OCI-LY7 (cell line): ENCODE measurements at regions not wholly inside any gene's neighbourhood (a gene's known extent, or its start where the extent isn't known, plus 50 kb on each side); places are given as distances from the start of the nearest gene placed in this dataset.

Experiments used
- BruUV-seq: library from RNA; stranded (reverse); fragments of 400-500 nt; replicated peaks from 2 replicates; lab custom pipeline; 2021; lab: Mats Ljungman, UMichigan
- CTCF ChIA-PET: fragments of 300-600 bp; sonication (Branson Sonifier 250); formaldehyde crosslinking; loops from one replicate; lab custom pipeline; 2022; ENCODE audit warnings: antibody characterized with exemption; ENCODE audit not compliant: unreplicated experiment; lab: Charles Lee
- POLR2A ChIA-PET: fragments of 300-600 bp; sonication (Branson Sonifier 250); formaldehyde crosslinking; loops from one replicate; lab custom pipeline; 2022; ENCODE audit warnings: antibody characterized with exemption; lab: Charles Lee
- DNase-seq: peaks from one replicate; pipeline ENCODE4 v3.0.0-alpha.2; 2015; ENCODE audit warnings: low spot score
- H2AFZ ChIP-seq: fragments of 200-600 bp; sonication (generic), shearing (Covaris generic); 2 replicates; pipeline ENCODE4 v1.6.1; 2014; ENCODE audit warnings: mild to moderate bottlenecking, antibody characterized with exemption, low read length, moderate library complexity
- H3K27ac ChIP-seq: fragments of 200-600 bp; sonication (generic); 2 replicates; pipeline ENCODE4 v1.5.1; 2014; ENCODE audit warnings: mixed run types, low read depth, mild to moderate bottlenecking, moderate library complexity, low read length, inconsistent platforms; ENCODE audit not compliant: poor library complexity, severe bottlenecking
- H3K36me3 ChIP-seq: fragments of 200-600 bp; sonication (generic); 2 replicates; pipeline ENCODE4 v1.6.1; 2014; ENCODE audit warnings: mild to moderate bottlenecking, antibody characterized with exemption, low read length, moderate library complexity, mixed read lengths; ENCODE audit not compliant: insufficient read depth
- H3K4me1 ChIP-seq: fragments of 200-600 bp; sonication (generic); 2 replicates; pipeline ENCODE4 v1.5.1; 2014; ENCODE audit warnings: mild to moderate bottlenecking, low read length; ENCODE audit not compliant: insufficient read depth, poor library complexity, severe bottlenecking
- H3K4me2 ChIP-seq: fragments of 200-600 bp; sonication (generic); 2 replicates; pipeline ENCODE4 v1.6.1; 2014; ENCODE audit warnings: mild to moderate bottlenecking, low read length
- H3K4me3 ChIP-seq: fragments of 200-600 bp; sonication (generic); 2 replicates; pipeline ENCODE4 v1.5.1; 2014; ENCODE audit warnings: mild to moderate bottlenecking, low read depth, low read length; ENCODE audit not compliant: poor library complexity, severe bottlenecking
- H3K79me2 ChIP-seq: fragments of 200-600 bp; sonication (generic); 2 replicates; pipeline ENCODE4 v1.6.1; 2016; ENCODE audit warnings: low read depth, mild to moderate bottlenecking, low read length, moderate library complexity, mixed read lengths; ENCODE audit not compliant: insufficient read depth
- H3K9me2 ChIP-seq: fragments of 200-600 bp; sonication (generic); 2 replicates; pipeline ENCODE4 v1.6.1; 2016; ENCODE audit warnings: mild to moderate bottlenecking, low read length, mixed read lengths; ENCODE audit not compliant: insufficient read depth
- H3K9me3 ChIP-seq: fragments of 200-600 bp; sonication (generic); 2 replicates; pipeline ENCODE4 v1.6.1; 2014; ENCODE audit warnings: mild to moderate bottlenecking, mixed run types, low read length, mixed read lengths
- H4K20me1 ChIP-seq: fragments of 200-600 bp; sonication (generic); 2 replicates; pipeline ENCODE4 v1.6.1; 2014; ENCODE audit warnings: mild to moderate bottlenecking, antibody characterized with exemption, low read length, moderate library complexity, mixed read lengths; ENCODE audit not compliant: insufficient read depth
- CTCF ChIP-seq: fragments of 200-600 bp; sonication (generic); conservative IDR thresholded peaks from 2 replicates; pipeline ENCODE4 v1.5.1; 2014; ENCODE audit warnings: mild to moderate bottlenecking, antibody characterized with exemption, low read length, moderate library complexity, mixed read lengths
- EZH2phosphoT487 ChIP-seq: fragments of 200-600 bp; sonication (generic); IDR thresholded peaks from 2 replicates; pipeline ENCODE4 v1.6.1; 2018; ENCODE audit warnings: low read depth, borderline replicate concordance, mild to moderate bottlenecking, mixed run types, antibody characterized with exemption, low read length, moderate library complexity, mixed read lengths
- intact Hi-C: fragments of 100-400 bp; cut with micrococcal nuclease; formaldehyde crosslinking; loops from one replicate; pipeline ENCODE4 v1.10.0; 2022; ENCODE audit not compliant: unreplicated experiment

GRCh38 chr14:32018391-32019092 is 58.6 kb upstream of the ARHGAP5 start:
- no peak for DNase-seq
- intact Hi-C loops: no loop called here
- BruUV-seq: no TSS peak
- ChIA-PET CTCF (no interaction called here), POLR2A (interaction anchor here (0.6 to 0.9 kb wide), 3 partner anchors 9 to 326 kb away, joined by 3 to 5 read pairs (median 3); no protein-coding TSS in a partner anchor)
- Histone ChIP-seq H3K4me1 (no peaks in the 10 kb centered on the region), H3K4me3 (no peak overlapping the region), H3K9me3 (no peaks in the 10 kb centered on the region), H3K79me2 (no peaks in the 10 kb centered on the region), H3K9me2 (no peaks in the 10 kb centered on the region), H3K36me3 (no peaks in the 10 kb centered on the region), H3K4me2 (no peak overlapping the region), H3K27ac (no peak overlapping the region), H4K20me1 (no peaks in the 10 kb centered on the region), H2AFZ (no peak overlapping the region)
- no peak for TF ChIP-seq CTCF
- no peak for TF ChIP-seq EZH2phosphoT487

GRCh38 chr14:32019276-32019675 is 57.8 kb upstream of the ARHGAP5 start:
- Histone ChIP-seq H3K4me2 (no peak overlapping the region), H3K9me3 (no peaks in the 10 kb centered on the region), H3K4me3 (no peak overlapping the region), H3K9me2 (no peaks in the 10 kb centered on the region), H3K27ac (no peak overlapping the region), H3K36me3 (no peaks in the 10 kb centered on the region), H4K20me1 (no peaks in the 10 kb centered on the region), H3K4me1 (no peaks in the 10 kb centered on the region), H2AFZ (no peak overlapping the region), H3K79me2 (no peaks in the 10 kb centered on the region)
- POLR2A ChIA-PET: no interaction called here
- DNase-seq: no peak
- intact Hi-C loops: no loop called here
- TF ChIP-seq EZH2phosphoT487 (no peak), CTCF (no peak)
- CTCF ChIA-PET: interaction anchor here (0.6 kb wide), 1 partner anchor 8 kb away, joined by 3 read pairs; no protein-coding TSS in a partner anchor
- BruUV-seq: no TSS peak

- DNase-seq: no peak
- no peaks in the 10 kb centered on the region for H3K9me2 ChIP-seq
- no peaks in the 10 kb centered on the region for H3K79me2 ChIP-seq
- no peak overlapping the region for H2AFZ ChIP-seq
- no peak overlapping the region for H3K4me2 ChIP-seq
- H3K36me3 ChIP-seq: no peaks in the 10 kb centered on the region
- H3K4me1 ChIP-seq: no peaks in the 10 kb centered on the region
- no peak overlapping the region for H3K27ac ChIP-seq
- no TSS peak for BruUV-seq
- ChIA-PET CTCF (no interaction called here), POLR2A (no interaction called here)
- H3K9me3 ChIP-seq: no peaks in the 10 kb centered on the region
- H4K20me1 ChIP-seq: no peaks in the 10 kb centered on the region
- TF ChIP-seq EZH2phosphoT487 (no peak), CTCF (no peak)
- intact Hi-C loops: no loop called here
- no peak overlapping the region for H3K4me3 ChIP-seq
Observed at GRCh38 chr14:32020882-32021281, 56.2 kb upstream of the ARHGAP5 start.
